ENCODE measurements at regions not wholly inside any gene's neighbourhood (a gene's known extent, or its start where the extent isn't known, plus 50 kb on each side); places are given as distances from the start of the nearest gene placed in this dataset.

GRCh38 chr17:79214459-79214858 is 139.8 kb downstream of the ENGASE start:
- Histone ChIP-seq H4K20me1 (ENCODE audit: control insufficient read depth, insufficient read depth, insufficient read length) (no peaks in the 10 kb centered on the region), H4K91ac (ENCODE audit: insufficient read length, low read depth, low read length) (no peak overlapping the region), H3K4me1 (ENCODE audit: insufficient read depth, low read length) (peaks cover 2% of the 10 kb centered on the region; the same call in 1 of the 2 replicates), H3K14ac (ENCODE audit: insufficient read depth, low read length) (no peak overlapping the region), H4K8ac (replicated peaks; ENCODE audit: insufficient read length, low read depth, low read length) (no peak overlapping the region), H2BK120ac (ENCODE audit: low read depth, low read length, poor library complexity, severe bottlenecking) (no peak overlapping the region), H3T11ph (ENCODE audit: low read length) (no peak overlapping the region), H2AK5ac (ENCODE audit: insufficient read length, low read length) (no peak overlapping the region), H3K18ac (ENCODE audit: insufficient read length, low read depth, low read length) (no peak overlapping the region), H3K27ac (ENCODE audit: insufficient read length, low read depth, low read length) (no peak overlapping the region), H2BK20ac (ENCODE audit: low read depth, low read length, poor library complexity, severe bottlenecking) (no peak overlapping the region), H3K4ac (ENCODE audit: low read depth, low read length) (no peak overlapping the region), H2BK15ac (ENCODE audit: low read depth, low read length) (no peak overlapping the region), H3K9me3 (ENCODE audit: control insufficient read depth, low read depth, low read length) (no peaks in the 10 kb centered on the region), H3K56ac (ENCODE audit: insufficient read length, low read depth, low read length) (no peak overlapping the region), H3K23me2 (ENCODE audit: insufficient read length, low read depth, low read length, poor library complexity, severe bottlenecking) (peaks cover 3% of the 10 kb centered on the region), H3K9ac (ENCODE audit: extremely low read depth, insufficient read length, low read length) (no peak overlapping the region), H2BK12ac (ENCODE audit: insufficient read length, low read depth, low read length) (no peak overlapping the region), H3K79me2 (ENCODE audit: insufficient read depth, low read length) (no peaks in the 10 kb centered on the region), H2BK5ac (ENCODE audit: insufficient read length, low read length) (no peak overlapping the region), H2AFZ (ENCODE audit: low read length) (no peak overlapping the region), H3K27me3 (ENCODE audit: insufficient read depth, low read length) (no peaks in the 10 kb centered on the region), H3K79me1 (ENCODE audit: insufficient read depth, low read depth, low read length, poor library complexity, severe bottlenecking) (no peaks in the 10 kb centered on the region), H3K23ac (ENCODE audit: insufficient read length, low read depth, low read length) (no peak overlapping the region), H4K5ac (ENCODE audit: insufficient read length, low read depth, low read length) (no peak overlapping the region), H3K4me2 (ENCODE audit: insufficient read depth, insufficient read length, low read length) (no peak overlapping the region)
- Mint-ChIP-seq H3K4me3 (no peak overlapping the region; a peak in 1 of 5 replicates), H3K4me1 (peaks cover 43 to 56% of the 10 kb centered on the region in 2 experiments), H3K9me3 (no peaks in the 10 kb centered on the region), H3K36me3 (ENCODE audit: insufficient read depth in 1 of 3, low read depth in 3 of 3) (no peaks in the 10 kb centered on the region), H3K27me3 (ENCODE audit: low read depth) (peaks cover 8% of the 10 kb centered on the region), H3K27ac (no peak overlapping the region)
- WGBS (ENCODE audit: extremely low coverage, insufficient read length, low lambda C conversion rate): no CpG with 5 or more reads among the region's 4 CpGs
- no peak for TF ChIP-seq CTCF (conservative IDR thresholded peaks at IDR 0.05)
- no peak for DNase-seq

Data from H9 (cell line).